Keratinocyte (primary cell): ENCODE measurements at regions not wholly inside any gene's neighbourhood (a gene's known extent, or its start where the extent isn't known, plus 50 kb on each side); places are given as distances from the start of the nearest gene placed in this dataset.

ENCODE experiments used
- DNase-seq: peaks from one replicate; pipeline ENCODE4 v3.0.0-alpha.2; 2011; ENCODE audit warnings: low read depth, missing footprints, low spot score
- FAIRE-seq: peaks from 2 replicates; lab custom pipeline; 2011; peaks lifted over from hg19 to GRCh38; lab: Jason Lieb, UNC
- H2AFZ ChIP-seq: 2 replicates; pipeline ENCODE4 v1.6.0; 2012; ENCODE audit warnings: low read length, control low read depth, inconsistent platforms; ENCODE audit not compliant: control insufficient read depth
- H3K27ac ChIP-seq: 2 replicates; pipeline ENCODE4 v1.5.1; 2011; ENCODE audit warnings: low read length; ENCODE audit not compliant: control insufficient read depth, insufficient read depth
- H3K27me3 ChIP-seq: 3 replicates; pipeline ENCODE4 v1.6.0; 2011; ENCODE audit warnings: low read length; ENCODE audit not compliant: control insufficient read depth, insufficient read depth; ENCODE audit errors: extremely low read depth
- H3K36me3 ChIP-seq, 2 experiments: 2 replicates in 1 of 2; 3 replicates in 1 of 2; pipeline ENCODE4 v1.5.1; 2011; ENCODE audit warnings: low read length in 2 of 2, mild to moderate bottlenecking in 1 of 2; ENCODE audit not compliant: control insufficient read depth in 2 of 2, insufficient read depth in 2 of 2; ENCODE audit errors: extremely low read depth in 1 of 2
- H3K4me1 ChIP-seq: 3 replicates; pipeline ENCODE4 v1.5.1; 2011; ENCODE audit warnings: low read length; ENCODE audit not compliant: control insufficient read depth, insufficient read depth; ENCODE audit errors: extremely low read depth
- H3K4me2 ChIP-seq: 3 replicates; pipeline ENCODE4 v1.6.0; 2011; ENCODE audit warnings: low read depth, low read length; ENCODE audit not compliant: control insufficient read depth, insufficient read depth; ENCODE audit errors: extremely low read depth
- H3K4me3 ChIP-seq, 3 experiments: fragments of 200-600 bp in 1 of 3; sonication (generic) in 1 of 3; 2 replicates in 2 of 3; 3 replicates in 1 of 3; pipeline ENCODE4 v1.5.1; 2011 to 2016; ENCODE audit warnings: low read length in 3 of 3, mild to moderate bottlenecking in 3 of 3, control low read depth in 2 of 3, inconsistent platforms in 1 of 3, low read depth in 1 of 3, mixed read lengths in 1 of 3, mixed run types in 1 of 3, moderate library complexity in 1 of 3; ENCODE audit not compliant: control insufficient read depth in 2 of 3, insufficient read depth in 2 of 3; ENCODE audit errors: extremely low read depth in 1 of 3
- H3K79me2 ChIP-seq: 2 replicates; pipeline ENCODE4 v1.6.0; 2012; ENCODE audit warnings: low read length; ENCODE audit not compliant: control insufficient read depth, insufficient read depth
- H3K9ac ChIP-seq: 3 replicates; pipeline ENCODE4 v1.6.0; 2011; ENCODE audit warnings: low read length; ENCODE audit not compliant: control insufficient read depth, insufficient read depth; ENCODE audit errors: extremely low read depth
- H3K9me1 ChIP-seq: 3 replicates; pipeline ENCODE4 v1.6.0; 2011; ENCODE audit warnings: low read length; ENCODE audit not compliant: control insufficient read depth, insufficient read depth; ENCODE audit errors: extremely low read depth
- H3K9me3 ChIP-seq: 2 replicates; pipeline ENCODE4 v1.5.1; 2012; ENCODE audit warnings: low read depth, low read length; ENCODE audit not compliant: control insufficient read depth
- H4K20me1 ChIP-seq: 3 replicates; pipeline ENCODE4 v1.6.0; 2011; ENCODE audit warnings: low read length; ENCODE audit not compliant: control insufficient read depth, insufficient read depth; ENCODE audit errors: extremely low read depth
- EZH2 ChIP-seq: IDR thresholded peaks from one replicate; pipeline ENCODE4 v1.6.1; 2012; ENCODE audit warnings: inconsistent platforms, mild to moderate bottlenecking, low read length, moderate library complexity
- dilution Hi-C: fragments of 300-500 bp; cut with MboI; formaldehyde crosslinking; loops from one replicate; pipeline ENCODE4 v1.7.0; 2020; ENCODE audit warnings: low sequenced_read_pairs; ENCODE audit not compliant: extremely low pct_ligation_motif_present
- TF ChIP-seq, protein P1 (sequence below), 3 experiments: IDR thresholded peaks in 1 of 3; conservative IDR thresholded peaks in 1 of 3; optimal IDR thresholded peaks in 1 of 3; 2 replicates in 2 of 3; 3 replicates in 1 of 3; pipeline versions ENCODE3 to v1.5.1; 2011; ENCODE audit warnings: low read length in 3 of 3, mild to moderate bottlenecking in 3 of 3, moderate library complexity in 2 of 3, control low read depth in 1 of 3, inconsistent platforms in 1 of 3; ENCODE audit not compliant: insufficient read depth in 2 of 3; ENCODE audit errors: extremely low read depth in 1 of 3

- TF ChIP-seq, protein P1, sequence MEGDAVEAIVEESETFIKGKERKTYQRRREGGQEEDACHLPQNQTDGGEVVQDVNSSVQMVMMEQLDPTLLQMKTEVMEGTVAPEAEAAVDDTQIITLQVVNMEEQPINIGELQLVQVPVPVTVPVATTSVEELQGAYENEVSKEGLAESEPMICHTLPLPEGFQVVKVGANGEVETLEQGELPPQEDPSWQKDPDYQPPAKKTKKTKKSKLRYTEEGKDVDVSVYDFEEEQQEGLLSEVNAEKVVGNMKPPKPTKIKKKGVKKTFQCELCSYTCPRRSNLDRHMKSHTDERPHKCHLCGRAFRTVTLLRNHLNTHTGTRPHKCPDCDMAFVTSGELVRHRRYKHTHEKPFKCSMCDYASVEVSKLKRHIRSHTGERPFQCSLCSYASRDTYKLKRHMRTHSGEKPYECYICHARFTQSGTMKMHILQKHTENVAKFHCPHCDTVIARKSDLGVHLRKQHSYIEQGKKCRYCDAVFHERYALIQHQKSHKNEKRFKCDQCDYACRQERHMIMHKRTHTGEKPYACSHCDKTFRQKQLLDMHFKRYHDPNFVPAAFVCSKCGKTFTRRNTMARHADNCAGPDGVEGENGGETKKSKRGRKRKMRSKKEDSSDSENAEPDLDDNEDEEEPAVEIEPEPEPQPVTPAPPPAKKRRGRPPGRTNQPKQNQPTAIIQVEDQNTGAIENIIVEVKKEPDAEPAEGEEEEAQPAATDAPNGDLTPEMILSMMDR (optimal IDR thresholded peaks at IDR 0.05 in 1 of 3, IDR thresholded peaks at IDR 0.05 in 1 of 3, conservative IDR thresholded peaks at IDR 0.05 in 1 of 3; ENCODE audit: extremely low read depth in 1 of 3, insufficient read depth in 2 of 3, low read length in 3 of 3), result no peak
- TF ChIP-seq EZH2, result no peak
- Histone ChIP-seq H3K36me3 (no peaks in the 10 kb centered on the region), H3K9ac (no peak overlapping the region), H3K4me3 (no peak overlapping the region), H3K27ac (no peak overlapping the region), H3K4me1 (no peaks in the 10 kb centered on the region), H3K9me1 (no peaks in the 10 kb centered on the region), H4K20me1 (no peaks in the 10 kb centered on the region), H3K27me3 (no peaks in the 10 kb centered on the region), H3K79me2 (no peaks in the 10 kb centered on the region), H2AFZ (no peak overlapping the region), H3K4me2 (no peak overlapping the region), H3K9me3 (no peaks in the 10 kb centered on the region)
- DNase-seq (no peak), FAIRE-seq (no peak)
- dilution Hi-C loops, result no loop called here
Measured at GRCh38 chr12:9389796-9390195, 181.6 kb upstream of the PZP start.

DNA sequence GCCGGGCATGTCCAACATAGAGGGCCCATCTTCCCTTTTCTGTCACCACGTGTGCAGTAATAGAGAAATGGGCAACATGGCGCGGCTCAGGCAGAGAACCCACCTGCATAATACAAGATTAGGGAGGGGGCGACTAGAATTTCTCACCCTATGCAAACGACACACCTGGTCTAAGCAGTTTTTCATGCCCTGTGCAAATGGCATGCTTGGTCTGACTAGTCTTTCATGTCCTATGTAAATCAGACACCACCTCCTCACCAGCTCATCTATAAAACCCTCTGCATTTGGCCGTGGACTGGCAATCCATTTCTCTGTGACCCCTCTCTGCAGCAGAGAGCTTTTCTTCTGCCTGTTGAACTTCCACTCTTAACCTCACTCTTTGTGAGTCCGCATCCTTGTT is 180.2 kb upstream of the PZP start:
- no peak overlapping the region for H3K4me3 ChIP-seq
- dilution Hi-C loops, result no loop called here
- H3K9ac ChIP-seq, result no peak overlapping the region
- H3K79me2 ChIP-seq, result no peaks in the 10 kb centered on the region
- no peak for FAIRE-seq
- no peak overlapping the region for H2AFZ ChIP-seq
- no peaks in the 10 kb centered on the region for H3K9me3 ChIP-seq
- TF ChIP-seq EZH2, result no peak
- TF ChIP-seq, protein P1 (optimal IDR thresholded peaks at IDR 0.05 in 1 of 3, IDR thresholded peaks at IDR 0.05 in 1 of 3, conservative IDR thresholded peaks at IDR 0.05 in 1 of 3; ENCODE audit: extremely low read depth in 1 of 3, insufficient read depth in 2 of 3, low read length in 3 of 3), result no peak
- no peak overlapping the region for H3K27ac ChIP-seq
- no peaks in the 10 kb centered on the region for H3K36me3 ChIP-seq
- H3K4me1 ChIP-seq, result no peaks in the 10 kb centered on the region
- no peak for DNase-seq
- no peaks in the 10 kb centered on the region for H4K20me1 ChIP-seq
- no peak overlapping the region for H3K4me2 ChIP-seq
- no peaks in the 10 kb centered on the region for H3K27me3 ChIP-seq
- no peaks in the 10 kb centered on the region for H3K9me1 ChIP-seq
